NCI-H226 (cell line): ENCODE measurements at regions not wholly inside any gene's neighbourhood (a gene's known extent, or its start where the extent isn't known, plus 50 kb on each side); places are given as distances from the start of the nearest gene placed in this dataset.
"Not testable (repeated sequence)": the region's sequence is repeated elsewhere in the genome, so short reads cannot be mapped to it uniquely, and the experiment has no call there.

Source experiments
- DNase-seq: peaks from one replicate; pipeline ENCODE4 v3.0.0-alpha.2; 2015

- DNase-seq = no peak
These were observed 429.3 kb upstream of the VRK2 start for GRCh38 chr2:57617318-57617717.

GRCh38 chr2:57621122-57621663 lies 425.4 kb upstream of the VRK2 start:
- no peak for DNase-seq

- no peak for DNase-seq
These were observed 424.6 kb upstream of the VRK2 start for GRCh38 chr2:57622009-57622408.

GRCh38 chr2:57656198-57656597 lies 390.4 kb upstream of the VRK2 start:
- DNase-seq = no peak

- no peak for DNase-seq
These were observed 377.0 kb upstream of the VRK2 start for GRCh38 chr2:57669570-57669969.

GRCh38 chr2:57674025-57674424 lies 372.6 kb upstream of the VRK2 start:
- DNase-seq = no peak

- DNase-seq = no peak
These were observed 371.9 kb upstream of the VRK2 start for GRCh38 chr2:57674743-57675142.

- no peak for DNase-seq
These were observed 369.3 kb upstream of the VRK2 start for GRCh38 chr2:57677296-57677695.

- DNase-seq = no peak
These were observed 365.0 kb upstream of the VRK2 start for GRCh38 chr2:57681650-57682049.

GRCh38 chr2:57685032-57685431 lies 361.6 kb upstream of the VRK2 start:
- DNase-seq = no peak

- DNase-seq = no peak
These were observed 354.2 kb upstream of the VRK2 start for GRCh38 chr2:57692395-57692794.

GRCh38 chr2:57693177-57693576 lies 353.4 kb upstream of the VRK2 start:
- no peak for DNase-seq

- no peak for DNase-seq
These were observed 352.6 kb upstream of the VRK2 start for GRCh38 chr2:57693965-57694364.

- DNase-seq = peak; percentile 83
These were observed 350.6 kb upstream of the VRK2 start for GRCh38 chr2:57696016-57696415.

- no peak for DNase-seq
These were observed 348.2 kb upstream of the VRK2 start for GRCh38 chr2:57698392-57698791.

- no peak for DNase-seq
These were observed 347.6 kb upstream of the VRK2 start for GRCh38 chr2:57698935-57699449.

- no peak for DNase-seq
These were observed 345.2 kb upstream of the VRK2 start for GRCh38 chr2:57701391-57701791.

- DNase-seq = no peak
These were observed 343.2 kb upstream of the VRK2 start for GRCh38 chr2:57703407-57703806.

GRCh38 chr2:57707794-57708193 lies 338.8 kb upstream of the VRK2 start:
- not testable (repeated sequence) for DNase-seq

GRCh38 chr2:57711991-57712390 lies 334.6 kb upstream of the VRK2 start:
- DNase-seq = no peak

GRCh38 chr2:57720728-57721627 lies 325.6 kb upstream of the VRK2 start:
- peak; percentile 72 for DNase-seq

GRCh38 chr2:57725337-57725947 lies 321.2 kb upstream of the VRK2 start:
- DNase-seq = no peak

- DNase-seq = no peak
These were observed 320.3 kb upstream of the VRK2 start for GRCh38 chr2:57726294-57726693.

- no peak for DNase-seq
These were observed 317.9 kb upstream of the VRK2 start for GRCh38 chr2:57728691-57729090.
